IPS DF 6.9 (cell line): ENCODE measurements at regions not wholly inside any gene's neighbourhood (a gene's known extent, or its start where the extent isn't known, plus 50 kb on each side); places are given as distances from the start of the nearest gene placed in this dataset.
"Not testable (repeated sequence)": the region's sequence is repeated elsewhere in the genome, so short reads cannot be mapped to it uniquely, and the experiment has no call there.

ENCODE experiments used
- DNase-seq: peaks from one replicate; pipeline ENCODE4 v3.0.0-alpha.2; 2013; ENCODE audit warnings: low read depth, low spot score
- H3K27ac ChIP-seq: one replicate; pipeline ENCODE4 v1.5.1; 2013; ENCODE audit warnings: low read length, control low read depth
- H3K27me3 ChIP-seq: 2 replicates; pipeline ENCODE4 v1.6.1; 2013; ENCODE audit warnings: mild to moderate bottlenecking, low read length; ENCODE audit not compliant: control insufficient read depth, insufficient read depth
- H3K36me3 ChIP-seq: 2 replicates; pipeline ENCODE4 v1.6.1; 2013; ENCODE audit warnings: low read length; ENCODE audit not compliant: control insufficient read depth, insufficient read depth
- H3K4me1 ChIP-seq: 2 replicates; pipeline ENCODE4 v1.6.1; 2013; ENCODE audit warnings: low read length; ENCODE audit not compliant: control insufficient read depth, insufficient read depth
- H3K4me3 ChIP-seq: 2 replicates; pipeline ENCODE4 v1.5.1; 2013; ENCODE audit warnings: mild to moderate bottlenecking, low read length
- H3K9me3 ChIP-seq: 2 replicates; pipeline ENCODE4 v1.6.1; 2013; ENCODE audit warnings: low read length, inconsistent platforms; ENCODE audit not compliant: control insufficient read depth, insufficient read depth
- WGBS: extraction: QIAGEN DNeasy Blood & Tissue Kit; methylation state at CpG from one replicate; pipeline ENCODE4 v1.1.7; 2013; ENCODE audit warnings: mixed read lengths, missing lambda C conversion rate; ENCODE audit not compliant: insufficient read length, insufficient coverage; 5-methylcytosine and 5-hydroxymethylcytosine counted together

GRCh38 chr15:20356444-20356910 is 185.1 kb downstream of the GOLGA6L6 start:
- H3K4me3 ChIP-seq: no peak overlapping the region
- H3K27ac ChIP-seq: no peak overlapping the region

GRCh38 chr15:20355256-20355868 is 186.2 kb downstream of the GOLGA6L6 start:
- Histone ChIP-seq H3K4me1 (no peaks in the 10 kb centered on the region; the same call in 1 of the 2 replicates), H3K27ac (no peak overlapping the region), H3K4me3 (no peak overlapping the region), H3K9me3 (peaks cover 49% of the 10 kb centered on the region), H3K36me3 (no peaks in the 10 kb centered on the region; the same call in 1 of the 2 replicates), H3K27me3 (no peaks in the 10 kb centered on the region; the same call in 1 of the 2 replicates)
- DNase-seq: no peak
- WGBS: no CpG with 5 or more reads among the region's 6 CpGs

More at GRCh38 chr15:20356444-20356910, 185.1 kb downstream of the GOLGA6L6 start:
- H3K27me3 ChIP-seq: no peaks in the 10 kb centered on the region; the same call in 1 of the 2 replicates
- no peaks in the 10 kb centered on the region; the same call in 1 of the 2 replicates for H3K36me3 ChIP-seq
- WGBS: no CpG with 5 or more reads among the region's 17 CpGs
- no peaks in the 10 kb centered on the region; the same call in 1 of the 2 replicates for H3K4me1 ChIP-seq
- peaks cover 50% of the 10 kb centered on the region for H3K9me3 ChIP-seq
- DNase-seq: peak; percentile 37

GRCh38 chr15:20354884-20355223 is 186.7 kb downstream of the GOLGA6L6 start:
- not testable (repeated sequence) for H3K4me3 ChIP-seq
- WGBS: no CpG with 5 or more reads among the region's 5 CpGs
- peaks cover 53% of the 10 kb centered on the region for H3K9me3 ChIP-seq

GRCh38 chr15:20353966-20354883 is 187.4 kb downstream of the GOLGA6L6 start:
- no peaks in the 10 kb centered on the region; the same call in 1 of the 2 replicates for H3K36me3 ChIP-seq
- peaks cover 60% of the 10 kb centered on the region for H3K9me3 ChIP-seq
- no peak overlapping the region for H3K4me3 ChIP-seq
- no CpG with 5 or more reads among the region's 14 CpGs for WGBS
- H3K4me1 ChIP-seq: no peaks in the 10 kb centered on the region; the same call in 1 of the 2 replicates
- H3K27ac ChIP-seq: no peak overlapping the region
- DNase-seq: no peak
- H3K27me3 ChIP-seq: no peaks in the 10 kb centered on the region; the same call in 1 of the 2 replicates

More at GRCh38 chr15:20354884-20355223, 186.7 kb downstream of the GOLGA6L6 start:
- H3K27ac ChIP-seq, H3K36me3 ChIP-seq, H3K4me1 ChIP-seq, H3K27me3 ChIP-seq, DNase-seq: not testable (repeated sequence)

GRCh38 chr15:20352241-20353200 is 189.1 kb downstream of the GOLGA6L6 start:
- H3K9me3 ChIP-seq: peaks cover 60% of the 10 kb centered on the region
- H3K4me1 ChIP-seq: no peaks in the 10 kb centered on the region; the same call in 1 of the 2 replicates
- H3K4me3 ChIP-seq: no peak overlapping the region
- WGBS: no CpG with 5 or more reads among the region's 17 CpGs
- H3K36me3 ChIP-seq: no peaks in the 10 kb centered on the region; the same call in 1 of the 2 replicates
- no peak overlapping the region for H3K27ac ChIP-seq
- no peaks in the 10 kb centered on the region; the same call in 1 of the 2 replicates for H3K27me3 ChIP-seq
- no peak for DNase-seq

- DNase-seq: no peak
- H3K4me1 ChIP-seq: no peaks in the 10 kb centered on the region; the same call in 1 of the 2 replicates
- H3K9me3 ChIP-seq: peaks cover 60% of the 10 kb centered on the region
- no peaks in the 10 kb centered on the region; the same call in 1 of the 2 replicates for H3K27me3 ChIP-seq
- WGBS: no CpG with 5 or more reads among the region's 9 CpGs
- no peak overlapping the region for H3K27ac ChIP-seq
- no peaks in the 10 kb centered on the region; the same call in 1 of the 2 replicates for H3K36me3 ChIP-seq
- no peak overlapping the region for H3K4me3 ChIP-seq
These were observed 190.1 kb downstream of the GOLGA6L6 start for GRCh38 chr15:20351448-20351971.

- Histone ChIP-seq H3K4me3 (no peak overlapping the region), H3K4me1 (no peaks in the 10 kb centered on the region; the same call in 1 of the 2 replicates), H3K36me3 (no peaks in the 10 kb centered on the region; the same call in 1 of the 2 replicates), H3K9me3 (peaks cover 65% of the 10 kb centered on the region), H3K27ac (no peak overlapping the region), H3K27me3 (no peaks in the 10 kb centered on the region; the same call in 1 of the 2 replicates)
- WGBS: no CpG with 5 or more reads among the region's 13 CpGs
- no peak for DNase-seq
These were observed 191.7 kb downstream of the GOLGA6L6 start for GRCh38 chr15:20349774-20350498.

- no peak overlapping the region for H3K4me3 ChIP-seq
- no peaks in the 10 kb centered on the region for H3K27me3 ChIP-seq
- no peak overlapping the region for H3K27ac ChIP-seq
- H3K4me1 ChIP-seq: no peaks in the 10 kb centered on the region; the same call in 1 of the 2 replicates
- H3K36me3 ChIP-seq: no peaks in the 10 kb centered on the region; the same call in 1 of the 2 replicates
- H3K9me3 ChIP-seq: peaks cover 67% of the 10 kb centered on the region
- no peak for DNase-seq
- WGBS: no CpG with 5 or more reads among the region's 18 CpGs
These were observed 192.5 kb downstream of the GOLGA6L6 start for GRCh38 chr15:20348900-20349773.
